NOMO-1 treated with DMSO at 0.1 percent for 48 hours (cell line): ENCODE measurements at regions not wholly inside any gene's neighbourhood (a gene's known extent, or its start where the extent isn't known, plus 50 kb on each side); places are given as distances from the start of the nearest gene placed in this dataset.

Source experiments
- DNase-seq: peaks from one replicate; lab custom pipeline; 2025; ENCODE audit not compliant: unreplicated experiment; lab: John Stamatoyannopoulos, UW

- no peak for DNase-seq
Observed at GRCh38 chr1:204736836-204737235, 51.3 kb upstream of the LRRN2 start.

GRCh38 chr1:204738506-204738905 is 53.0 kb upstream of the LRRN2 start:
- no peak for DNase-seq

GRCh38 chr1:204740354-204740753 is 54.8 kb upstream of the LRRN2 start:
- no peak for DNase-seq

GRCh38 chr1:204741440-204741839 is 55.9 kb upstream of the LRRN2 start:
- DNase-seq = no peak

GRCh38 chr1:204742676-204743251 is 57.2 kb upstream of the LRRN2 start:
- no peak for DNase-seq

GRCh38 chr1:204744107-204744779 is 58.7 kb upstream of the LRRN2 start:
- DNase-seq = no peak

GRCh38 chr1:204746838-204747442 is 61.4 kb upstream of the LRRN2 start:
- peak; percentile 25 for DNase-seq

- DNase-seq = no peak
Observed at GRCh38 chr1:204751480-204751879, 65.9 kb upstream of the LRRN2 start.

GRCh38 chr1:204751883-204752687 is 66.5 kb upstream of the LRRN2 start:
- no peak for DNase-seq

- no peak for DNase-seq
Observed at GRCh38 chr1:204752688-204753040, 67.1 kb upstream of the LRRN2 start.

GRCh38 chr1:204754821-204755220 is 69.3 kb upstream of the LRRN2 start:
- no peak for DNase-seq

GRCh38 chr1:204756349-204756748 is 70.8 kb upstream of the LRRN2 start:
- DNase-seq = no peak

GRCh38 chr1:204756811-204757210 is 71.3 kb upstream of the LRRN2 start:
- DNase-seq = no peak

GRCh38 chr1:204758601-204759000 is 73.1 kb upstream of the LRRN2 start:
- DNase-seq = no peak

GRCh38 chr1:204760350-204760749 is 74.8 kb upstream of the LRRN2 start:
- DNase-seq = peak; percentile 15

GRCh38 chr1:204760757-204761156 is 75.2 kb upstream of the LRRN2 start:
- no peak for DNase-seq

- peak; percentile 46 for DNase-seq
Observed at GRCh38 chr1:204763773-204764427, 78.4 kb upstream of the LRRN2 start.

GRCh38 chr1:204769997-204770396 is 84.5 kb upstream of the LRRN2 start:
- no peak for DNase-seq

- DNase-seq = no peak
Observed at GRCh38 chr1:204771358-204771757, 85.8 kb upstream of the LRRN2 start.

GRCh38 chr1:204773246-204773645 is 87.7 kb upstream of the LRRN2 start:
- no peak for DNase-seq

- DNase-seq = no peak
Observed at GRCh38 chr1:204775546-204775945, 90.0 kb upstream of the LRRN2 start.
